ENCODE measurements at regions not wholly inside any gene's neighbourhood (a gene's known extent, or its start where the extent isn't known, plus 50 kb on each side); places are given as distances from the start of the nearest gene placed in this dataset.

- no peak for TF ChIP-seq POLR2A (IDR thresholded peaks at IDR 0.05; ENCODE audit: low read length)
- no peak for TF ChIP-seq GATA1 (IDR thresholded peaks at IDR 0.05; ENCODE audit: low read depth, low read length)
Measured at GRCh38 chr4:159526172-159526571, 423.3 kb downstream of the RAPGEF2 start.

All from erythroblast (primary cell).